Midbrain (tissue), 1 donor: ENCODE measurements at regions not wholly inside any gene's neighbourhood (a gene's known extent, or its start where the extent isn't known, plus 50 kb on each side); places are given as distances from the start of the nearest gene placed in this dataset.
"Not testable (repeated sequence)": the region's sequence is repeated elsewhere in the genome, so short reads cannot be mapped to it uniquely, and the experiment has no call there.

Source experiments
- DNase-seq: peaks from one replicate; lab custom pipeline; 2025; lab: John Stamatoyannopoulos, UW

- DNase-seq, result no peak
Observed at GRCh38 chr9:31582561-31582960, 801.9 kb upstream of the ACO1 start.

- no peak for DNase-seq
Observed at GRCh38 chr9:31585158-31585557, 799.3 kb upstream of the ACO1 start.

GRCh38 chr9:31587146-31587545, 797.3 kb upstream of the ACO1 start:
- DNase-seq, result no peak

- DNase-seq, result no peak
Observed at GRCh38 chr9:31588006-31588405, 796.4 kb upstream of the ACO1 start.

GRCh38 chr9:31588756-31589155, 795.7 kb upstream of the ACO1 start:
- DNase-seq, result no peak

GRCh38 chr9:31590091-31590490, 794.4 kb upstream of the ACO1 start:
- no peak for DNase-seq

GRCh38 chr9:31597086-31597485, 787.4 kb upstream of the ACO1 start:
- DNase-seq, result not testable (repeated sequence)

- DNase-seq, result no peak
Observed at GRCh38 chr9:31597977-31598376, 786.5 kb upstream of the ACO1 start.

GRCh38 chr9:31601666-31602065, 782.8 kb upstream of the ACO1 start:
- no peak for DNase-seq

- no peak for DNase-seq
Observed at GRCh38 chr9:31604531-31604930, 779.9 kb upstream of the ACO1 start.

- DNase-seq, result no peak
Observed at GRCh38 chr9:31605164-31605563, 779.3 kb upstream of the ACO1 start.

GRCh38 chr9:31606678-31607077, 777.8 kb upstream of the ACO1 start:
- DNase-seq, result no peak

- no peak for DNase-seq
Observed at GRCh38 chr9:31608416-31608815, 776.0 kb upstream of the ACO1 start.

- no peak for DNase-seq
Observed at GRCh38 chr9:31608881-31609280, 775.6 kb upstream of the ACO1 start.

- DNase-seq, result no peak
Observed at GRCh38 chr9:31612336-31613030, 772.0 kb upstream of the ACO1 start.

- no peak for DNase-seq
Observed at GRCh38 chr9:31615966-31616365, 768.5 kb upstream of the ACO1 start.

- DNase-seq, result no peak
Observed at GRCh38 chr9:31623511-31623910, 760.9 kb upstream of the ACO1 start.

GRCh38 chr9:31629292-31629691, 755.2 kb upstream of the ACO1 start:
- no peak for DNase-seq

GRCh38 chr9:31637265-31637664, 747.2 kb upstream of the ACO1 start:
- no peak for DNase-seq

GRCh38 chr9:31637861-31638260, 746.6 kb upstream of the ACO1 start:
- no peak for DNase-seq

GRCh38 chr9:31639451-31639850, 745.0 kb upstream of the ACO1 start:
- no peak for DNase-seq

GRCh38 chr9:31669311-31669710, 715.1 kb upstream of the ACO1 start:
- no peak for DNase-seq

- no peak for DNase-seq
Observed at GRCh38 chr9:31671011-31671410, 713.4 kb upstream of the ACO1 start.

GRCh38 chr9:31674264-31674663, 710.2 kb upstream of the ACO1 start:
- DNase-seq, result no peak
